ENCODE measurements at regions not wholly inside any gene's neighbourhood (a gene's known extent, or its start where the extent isn't known, plus 50 kb on each side); places are given as distances from the start of the nearest gene placed in this dataset.
A peak's percentile ranks its signal among the peaks of the same experiment; 100 is the strongest.

DNA sequence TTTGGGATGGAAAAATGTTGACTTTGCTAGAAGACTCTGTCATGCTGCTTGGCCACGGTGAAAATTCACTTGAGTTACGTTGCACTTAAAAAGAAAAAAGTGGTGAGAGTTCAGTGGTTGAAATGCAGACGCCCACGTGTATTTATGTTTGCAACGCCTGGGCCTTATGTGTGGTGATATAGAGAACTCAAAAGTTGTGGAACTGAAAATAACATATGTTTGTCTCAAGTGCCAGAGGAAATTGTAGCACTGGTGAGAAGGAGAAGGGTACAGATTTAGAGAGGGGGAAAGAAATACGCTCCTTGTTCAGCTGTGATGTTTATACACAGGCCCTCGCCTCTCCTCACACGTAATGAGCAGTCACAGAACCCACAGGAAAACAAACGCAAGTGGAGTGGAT, 73.6 kb downstream of the EMX2 start (continued):
- TF ChIP-seq, protein P1, sequence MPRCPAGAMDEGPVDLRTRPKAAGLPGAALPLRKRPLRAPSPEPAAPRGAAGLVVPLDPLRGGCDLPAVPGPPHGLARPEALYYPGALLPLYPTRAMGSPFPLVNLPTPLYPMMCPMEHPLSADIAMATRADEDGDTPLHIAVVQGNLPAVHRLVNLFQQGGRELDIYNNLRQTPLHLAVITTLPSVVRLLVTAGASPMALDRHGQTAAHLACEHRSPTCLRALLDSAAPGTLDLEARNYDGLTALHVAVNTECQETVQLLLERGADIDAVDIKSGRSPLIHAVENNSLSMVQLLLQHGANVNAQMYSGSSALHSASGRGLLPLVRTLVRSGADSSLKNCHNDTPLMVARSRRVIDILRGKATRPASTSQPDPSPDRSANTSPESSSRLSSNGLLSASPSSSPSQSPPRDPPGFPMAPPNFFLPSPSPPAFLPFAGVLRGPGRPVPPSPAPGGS (IDR thresholded peaks at IDR 0.05; ENCODE audit: borderline replicate concordance, insufficient read depth, low read depth, low read length, poor library complexity, severe bottlenecking): no peak
- TF ChIP-seq RCOR1 (conservative IDR thresholded peaks at IDR 0.05; ENCODE audit: low read depth, low read length): no peak
- TF ChIP-seq, protein P2, sequence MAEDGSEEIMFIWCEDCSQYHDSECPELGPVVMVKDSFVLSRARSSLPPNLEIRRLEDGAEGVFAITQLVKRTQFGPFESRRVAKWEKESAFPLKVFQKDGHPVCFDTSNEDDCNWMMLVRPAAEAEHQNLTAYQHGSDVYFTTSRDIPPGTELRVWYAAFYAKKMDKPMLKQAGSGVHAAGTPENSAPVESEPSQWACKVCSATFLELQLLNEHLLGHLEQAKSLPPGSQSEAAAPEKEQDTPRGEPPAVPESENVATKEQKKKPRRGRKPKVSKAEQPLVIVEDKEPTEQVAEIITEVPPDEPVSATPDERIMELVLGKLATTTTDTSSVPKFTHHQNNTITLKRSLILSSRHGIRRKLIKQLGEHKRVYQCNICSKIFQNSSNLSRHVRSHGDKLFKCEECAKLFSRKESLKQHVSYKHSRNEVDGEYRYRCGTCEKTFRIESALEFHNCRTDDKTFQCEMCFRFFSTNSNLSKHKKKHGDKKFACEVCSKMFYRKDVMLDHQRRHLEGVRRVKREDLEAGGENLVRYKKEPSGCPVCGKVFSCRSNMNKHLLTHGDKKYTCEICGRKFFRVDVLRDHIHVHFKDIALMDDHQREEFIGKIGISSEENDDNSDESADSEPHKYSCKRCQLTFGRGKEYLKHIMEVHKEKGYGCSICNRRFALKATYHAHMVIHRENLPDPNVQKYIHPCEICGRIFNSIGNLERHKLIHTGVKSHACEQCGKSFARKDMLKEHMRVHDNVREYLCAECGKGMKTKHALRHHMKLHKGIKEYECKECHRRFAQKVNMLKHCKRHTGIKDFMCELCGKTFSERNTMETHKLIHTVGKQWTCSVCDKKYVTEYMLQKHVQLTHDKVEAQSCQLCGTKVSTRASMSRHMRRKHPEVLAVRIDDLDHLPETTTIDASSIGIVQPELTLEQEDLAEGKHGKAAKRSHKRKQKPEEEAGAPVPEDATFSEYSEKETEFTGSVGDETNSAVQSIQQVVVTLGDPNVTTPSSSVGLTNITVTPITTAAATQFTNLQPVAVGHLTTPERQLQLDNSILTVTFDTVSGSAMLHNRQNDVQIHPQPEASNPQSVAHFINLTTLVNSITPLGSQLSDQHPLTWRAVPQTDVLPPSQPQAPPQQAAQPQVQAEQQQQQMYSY (CRISPR knock-in tag; IDR thresholded peaks at IDR 0.05): no peak
- TF ChIP-seq, protein P3, sequence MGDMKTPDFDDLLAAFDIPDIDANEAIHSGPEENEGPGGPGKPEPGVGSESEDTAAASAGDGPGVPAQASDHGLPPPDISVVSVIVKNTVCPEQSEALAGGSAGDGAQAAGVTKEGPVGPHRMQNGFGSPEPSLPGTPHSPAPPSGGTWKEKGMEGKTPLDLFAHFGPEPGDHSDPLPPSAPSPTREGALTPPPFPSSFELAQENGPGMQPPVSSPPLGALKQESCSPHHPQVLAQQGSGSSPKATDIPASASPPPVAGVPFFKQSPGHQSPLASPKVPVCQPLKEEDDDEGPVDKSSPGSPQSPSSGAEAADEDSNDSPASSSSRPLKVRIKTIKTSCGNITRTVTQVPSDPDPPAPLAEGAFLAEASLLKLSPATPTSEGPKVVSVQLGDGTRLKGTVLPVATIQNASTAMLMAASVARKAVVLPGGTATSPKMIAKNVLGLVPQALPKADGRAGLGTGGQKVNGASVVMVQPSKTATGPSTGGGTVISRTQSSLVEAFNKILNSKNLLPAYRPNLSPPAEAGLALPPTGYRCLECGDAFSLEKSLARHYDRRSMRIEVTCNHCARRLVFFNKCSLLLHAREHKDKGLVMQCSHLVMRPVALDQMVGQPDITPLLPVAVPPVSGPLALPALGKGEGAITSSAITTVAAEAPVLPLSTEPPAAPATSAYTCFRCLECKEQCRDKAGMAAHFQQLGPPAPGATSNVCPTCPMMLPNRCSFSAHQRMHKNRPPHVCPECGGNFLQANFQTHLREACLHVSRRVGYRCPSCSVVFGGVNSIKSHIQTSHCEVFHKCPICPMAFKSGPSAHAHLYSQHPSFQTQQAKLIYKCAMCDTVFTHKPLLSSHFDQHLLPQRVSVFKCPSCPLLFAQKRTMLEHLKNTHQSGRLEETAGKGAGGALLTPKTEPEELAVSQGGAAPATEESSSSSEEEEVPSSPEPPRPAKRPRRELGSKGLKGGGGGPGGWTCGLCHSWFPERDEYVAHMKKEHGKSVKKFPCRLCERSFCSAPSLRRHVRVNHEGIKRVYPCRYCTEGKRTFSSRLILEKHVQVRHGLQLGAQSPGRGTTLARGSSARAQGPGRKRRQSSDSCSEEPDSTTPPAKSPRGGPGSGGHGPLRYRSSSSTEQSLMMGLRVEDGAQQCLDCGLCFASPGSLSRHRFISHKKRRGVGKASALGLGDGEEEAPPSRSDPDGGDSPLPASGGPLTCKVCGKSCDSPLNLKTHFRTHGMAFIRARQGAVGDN (IDR thresholded peaks at IDR 0.05): peak; percentile 89
- TF ChIP-seq, protein P4, sequence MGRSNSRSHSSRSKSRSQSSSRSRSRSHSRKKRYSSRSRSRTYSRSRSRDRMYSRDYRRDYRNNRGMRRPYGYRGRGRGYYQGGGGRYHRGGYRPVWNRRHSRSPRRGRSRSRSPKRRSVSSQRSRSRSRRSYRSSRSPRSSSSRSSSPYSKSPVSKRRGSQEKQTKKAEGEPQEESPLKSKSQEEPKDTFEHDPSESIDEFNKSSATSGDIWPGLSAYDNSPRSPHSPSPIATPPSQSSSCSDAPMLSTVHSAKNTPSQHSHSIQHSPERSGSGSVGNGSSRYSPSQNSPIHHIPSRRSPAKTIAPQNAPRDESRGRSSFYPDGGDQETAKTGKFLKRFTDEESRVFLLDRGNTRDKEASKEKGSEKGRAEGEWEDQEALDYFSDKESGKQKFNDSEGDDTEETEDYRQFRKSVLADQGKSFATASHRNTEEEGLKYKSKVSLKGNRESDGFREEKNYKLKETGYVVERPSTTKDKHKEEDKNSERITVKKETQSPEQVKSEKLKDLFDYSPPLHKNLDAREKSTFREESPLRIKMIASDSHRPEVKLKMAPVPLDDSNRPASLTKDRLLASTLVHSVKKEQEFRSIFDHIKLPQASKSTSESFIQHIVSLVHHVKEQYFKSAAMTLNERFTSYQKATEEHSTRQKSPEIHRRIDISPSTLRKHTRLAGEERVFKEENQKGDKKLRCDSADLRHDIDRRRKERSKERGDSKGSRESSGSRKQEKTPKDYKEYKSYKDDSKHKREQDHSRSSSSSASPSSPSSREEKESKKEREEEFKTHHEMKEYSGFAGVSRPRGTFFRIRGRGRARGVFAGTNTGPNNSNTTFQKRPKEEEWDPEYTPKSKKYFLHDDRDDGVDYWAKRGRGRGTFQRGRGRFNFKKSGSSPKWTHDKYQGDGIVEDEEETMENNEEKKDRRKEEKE (IDR thresholded peaks at IDR 0.05): no peak
- TF ChIP-seq TARDBP (IDR thresholded peaks at IDR 0.05; ENCODE audit: borderline replicate concordance): no peak
- TF ChIP-seq, protein P5, sequence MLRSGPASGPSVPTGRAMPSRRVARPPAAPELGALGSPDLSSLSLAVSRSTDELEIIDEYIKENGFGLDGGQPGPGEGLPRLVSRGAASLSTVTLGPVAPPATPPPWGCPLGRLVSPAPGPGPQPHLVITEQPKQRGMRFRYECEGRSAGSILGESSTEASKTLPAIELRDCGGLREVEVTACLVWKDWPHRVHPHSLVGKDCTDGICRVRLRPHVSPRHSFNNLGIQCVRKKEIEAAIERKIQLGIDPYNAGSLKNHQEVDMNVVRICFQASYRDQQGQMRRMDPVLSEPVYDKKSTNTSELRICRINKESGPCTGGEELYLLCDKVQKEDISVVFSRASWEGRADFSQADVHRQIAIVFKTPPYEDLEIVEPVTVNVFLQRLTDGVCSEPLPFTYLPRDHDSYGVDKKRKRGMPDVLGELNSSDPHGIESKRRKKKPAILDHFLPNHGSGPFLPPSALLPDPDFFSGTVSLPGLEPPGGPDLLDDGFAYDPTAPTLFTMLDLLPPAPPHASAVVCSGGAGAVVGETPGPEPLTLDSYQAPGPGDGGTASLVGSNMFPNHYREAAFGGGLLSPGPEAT (IDR thresholded peaks at IDR 0.05; ENCODE audit: low read depth): peak; percentile 55; the same call in 1 of the 2 replicates
- no peak for TF ChIP-seq GABPA (IDR thresholded peaks at IDR 0.05; ENCODE audit: low read depth)
- 0 out of 2 replicates have a peak, but pooled peaks have one; percentile 23 for TF ChIP-seq MEF2A (IDR thresholded peaks at IDR 0.05; ENCODE audit: insufficient read depth, low read depth, low read length)
- TF ChIP-seq CHD1 (IDR thresholded peaks at IDR 0.05; ENCODE audit: low read depth, low read length): no peak
- no peak for TF ChIP-seq SUZ12 (IDR thresholded peaks at IDR 0.05; ENCODE audit: unreplicated experiment)
- TF ChIP-seq NBN (IDR thresholded peaks at IDR 0.05): peak; percentile 51; the same call in 1 of the 2 replicates

Measured in GM12878 (cell line).